Epithelial cell of prostate (primary cell): ENCODE measurements at regions not wholly inside any gene's neighbourhood (a gene's known extent, or its start where the extent isn't known, plus 50 kb on each side); places are given as distances from the start of the nearest gene placed in this dataset.
A peak's percentile ranks its signal among the peaks of the same experiment; 100 is the strongest.
"Not testable (repeated sequence)": the region's sequence is repeated elsewhere in the genome, so short reads cannot be mapped to it uniquely, and the experiment has no call there.

ENCODE experiments used
- DNase-seq: peaks from one replicate; pipeline ENCODE4 v3.0.0-alpha.2; 2011; ENCODE audit warnings: low read depth, low spot score
- H3K27ac ChIP-seq: fragments of 450-650 bp; 2 replicates; pipeline ENCODE4 v1.5.1; 2017; ENCODE audit warnings: mild to moderate bottlenecking

DNA sequence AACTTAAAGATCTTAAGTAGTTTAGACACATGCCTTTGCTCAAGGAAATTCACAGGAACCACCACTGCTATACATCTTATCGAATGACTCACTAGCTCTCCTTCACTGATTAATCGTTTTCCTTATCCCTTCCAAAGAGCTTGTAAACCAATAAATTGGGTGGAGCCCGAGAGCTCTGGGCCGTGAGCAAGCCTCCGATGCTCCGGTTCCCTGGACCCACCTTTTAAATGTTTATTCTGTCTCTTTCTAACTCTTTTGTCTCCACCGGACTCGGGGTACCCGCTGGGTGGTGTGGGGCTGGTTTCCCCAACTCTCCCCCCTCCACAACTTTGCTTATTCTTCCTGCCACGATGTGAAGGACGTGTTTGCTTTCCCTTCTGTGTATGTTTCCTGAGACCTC, 292.9 kb upstream of the TMEFF2 start:
- no peak overlapping the region for H3K27ac ChIP-seq
- DNase-seq: no peak

DNA sequence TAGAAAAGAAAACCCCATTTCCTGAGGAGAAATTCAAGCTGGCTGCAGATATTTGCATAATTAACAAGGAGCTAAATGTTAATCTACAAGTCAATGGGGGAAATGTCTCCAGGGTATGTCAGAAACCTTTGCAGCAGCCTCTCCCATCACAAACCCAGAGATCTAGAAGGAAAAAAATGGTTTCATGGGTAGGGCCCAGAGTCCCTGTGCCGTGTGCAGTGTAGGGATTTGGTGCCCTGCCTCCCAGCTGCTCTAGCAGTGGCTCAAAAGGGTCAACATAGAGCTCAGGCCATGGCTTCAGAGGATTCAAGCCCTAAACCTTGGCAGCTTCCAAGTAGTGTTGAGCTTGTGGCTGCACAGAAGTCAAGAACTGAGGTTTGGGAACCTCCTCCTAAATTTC, 290.2 kb upstream of the TMEFF2 start:
- no peak for DNase-seq
- H3K27ac ChIP-seq: no peak overlapping the region

GRCh38 chr2:192480984-192481383, 286.3 kb upstream of the TMEFF2 start:
- H3K27ac ChIP-seq: no peak overlapping the region
- DNase-seq: no peak

DNA sequence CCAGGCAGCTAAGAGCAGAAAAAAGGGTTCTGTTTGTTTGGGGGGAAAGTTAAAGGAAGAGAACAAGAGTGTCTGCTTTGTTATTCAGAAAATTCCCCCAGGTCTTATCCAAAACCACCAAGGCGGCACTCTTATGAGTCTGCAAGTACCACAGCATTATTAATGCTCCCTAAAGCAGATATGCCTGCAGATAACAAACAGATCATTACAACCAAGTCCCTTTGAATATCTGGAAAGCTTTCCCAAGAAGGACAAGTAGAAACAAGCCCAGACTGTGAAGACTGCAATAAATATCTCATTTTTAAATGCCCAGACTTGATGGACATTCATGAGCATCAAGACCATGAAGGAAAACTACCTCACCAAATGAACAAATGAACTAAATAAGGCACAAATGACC, 278.6 kb upstream of the TMEFF2 start:
- no peak overlapping the region for H3K27ac ChIP-seq
- peak; percentile 20 for DNase-seq

DNA sequence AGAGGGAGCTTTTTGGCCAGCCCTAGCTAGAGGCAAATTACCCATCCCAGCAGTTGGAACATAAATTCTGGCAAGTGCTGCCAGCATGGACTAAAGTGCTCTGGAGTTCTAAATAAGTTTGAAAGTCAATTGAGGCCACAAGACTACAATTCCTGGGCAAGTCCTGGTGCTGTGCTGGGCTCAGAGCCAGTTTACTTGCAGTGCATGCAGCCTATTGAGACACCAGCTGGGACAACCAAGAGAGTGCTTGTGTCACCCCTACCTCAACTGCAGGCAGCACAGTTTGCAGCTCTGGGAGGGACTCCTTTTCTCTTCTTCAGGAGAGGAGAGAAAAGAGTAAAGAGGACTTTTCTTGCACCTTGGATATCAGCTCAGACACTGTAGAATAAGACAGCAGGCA, 277.2 kb upstream of the TMEFF2 start:
- no peak overlapping the region for H3K27ac ChIP-seq
- DNase-seq: no peak

DNA sequence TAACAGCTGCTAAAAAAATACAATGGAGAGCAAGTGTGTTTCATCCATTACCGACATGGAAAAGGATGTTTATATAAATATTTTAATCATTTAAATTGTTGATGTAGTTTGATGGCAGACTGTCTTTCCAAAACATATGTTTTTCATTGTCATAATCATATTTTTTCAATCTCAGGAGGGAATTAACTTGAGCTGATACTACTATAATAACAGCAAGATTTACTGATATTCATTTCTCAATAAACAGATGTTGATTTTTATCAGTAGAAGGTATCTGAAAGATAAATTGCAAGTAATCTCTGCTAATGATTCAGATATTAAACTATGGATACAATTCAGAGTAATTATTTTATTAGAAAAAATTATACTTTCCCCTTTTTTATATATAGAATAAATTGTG, 274.9 kb upstream of the TMEFF2 start:
- H3K27ac ChIP-seq: no peak overlapping the region
- DNase-seq: no peak

DNA sequence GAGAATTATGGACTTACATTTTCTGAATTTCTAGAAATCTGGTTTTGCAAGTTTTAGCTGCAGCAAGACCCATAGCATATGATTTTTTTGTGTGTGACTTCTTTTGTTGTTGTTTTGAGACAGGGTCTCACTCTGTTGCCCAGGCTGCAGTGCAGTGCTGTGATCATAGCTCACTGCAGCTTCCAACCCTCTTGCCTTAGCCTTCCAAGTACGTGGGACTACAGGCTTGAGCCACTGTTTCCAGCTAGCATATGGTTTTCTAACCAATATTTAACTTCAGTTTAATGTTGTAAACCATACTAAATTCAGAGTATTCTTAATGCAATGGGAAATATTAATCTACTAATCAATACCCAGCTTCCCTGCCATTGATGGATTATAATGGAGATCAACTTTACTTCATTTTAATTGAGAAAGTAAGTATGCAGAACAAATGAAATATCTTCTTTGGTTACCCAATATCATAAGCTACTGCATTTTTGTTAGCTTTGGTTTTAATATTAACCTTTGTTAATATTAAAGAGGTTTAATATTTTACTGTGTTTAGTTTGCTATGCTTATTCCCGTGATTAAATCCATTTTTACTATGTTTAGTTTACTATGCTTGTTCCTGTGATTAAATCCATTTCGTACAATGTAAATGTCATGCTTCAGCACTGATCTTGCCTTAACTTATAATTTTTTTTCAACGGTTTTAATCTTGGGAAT, 273.4 kb upstream of the TMEFF2 start:
- H3K27ac ChIP-seq: no peak overlapping the region
- no peak for DNase-seq

DNA sequence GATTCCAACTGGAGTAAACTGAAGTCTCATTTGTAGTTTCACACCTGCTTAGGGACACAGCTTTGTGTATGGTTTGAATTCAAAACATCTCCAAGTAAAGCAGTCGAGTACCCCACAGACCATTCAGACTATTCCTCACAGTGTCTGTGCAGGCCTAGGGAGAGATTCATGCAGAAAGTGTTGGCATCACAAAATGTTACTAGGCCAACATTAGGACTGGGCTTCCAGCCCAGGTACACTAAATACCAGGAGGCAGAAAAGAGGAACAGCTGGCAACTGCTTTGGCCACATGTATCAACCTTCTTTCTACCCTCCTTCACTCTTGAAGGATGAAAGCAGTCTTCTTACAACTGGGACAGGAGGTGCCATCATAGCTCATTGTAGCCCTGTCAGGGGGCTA, 270.4 kb upstream of the TMEFF2 start:
- DNase-seq: no peak
- H3K27ac ChIP-seq: no peak overlapping the region

DNA sequence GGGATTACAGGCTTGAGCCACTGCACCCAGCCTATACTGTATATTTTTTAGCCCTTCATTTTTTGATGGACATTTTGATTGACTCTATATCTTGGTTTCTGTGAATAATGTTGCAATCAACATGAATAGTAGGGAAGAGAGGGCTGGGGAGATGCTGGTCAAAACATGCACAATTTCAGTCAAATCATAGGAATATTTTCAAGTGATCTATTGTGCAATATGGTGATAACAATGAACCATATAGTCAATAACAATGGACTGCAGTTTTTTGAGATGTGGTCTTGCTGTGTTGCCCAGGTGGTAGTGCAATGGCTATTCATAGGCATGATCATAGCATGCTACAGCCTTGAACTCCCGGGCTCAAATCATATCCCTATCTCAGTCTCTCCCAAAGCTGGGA, 264.7 kb upstream of the TMEFF2 start:
- no peak for DNase-seq
- H3K27ac ChIP-seq: no peak overlapping the region

DNA sequence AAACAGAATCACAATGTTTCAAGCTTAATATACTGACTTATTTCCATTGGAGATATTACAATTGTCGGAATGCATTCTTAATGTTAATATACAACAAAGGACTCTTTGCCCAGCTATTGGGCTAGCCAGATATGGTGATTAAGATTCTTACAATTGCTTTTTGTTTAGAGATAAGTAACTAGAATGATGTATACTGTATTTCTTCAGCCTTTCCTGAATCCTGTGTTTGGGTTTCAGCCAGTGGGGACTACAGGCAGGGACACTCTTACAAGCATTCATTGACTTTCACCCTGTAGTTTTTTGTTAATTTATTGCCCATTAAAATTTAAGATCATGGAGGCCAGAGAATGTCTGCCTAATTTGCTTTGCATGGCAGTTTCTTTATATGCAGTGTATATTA, 254.1 kb upstream of the TMEFF2 start:
- no peak overlapping the region for H3K27ac ChIP-seq
- no peak for DNase-seq

DNA sequence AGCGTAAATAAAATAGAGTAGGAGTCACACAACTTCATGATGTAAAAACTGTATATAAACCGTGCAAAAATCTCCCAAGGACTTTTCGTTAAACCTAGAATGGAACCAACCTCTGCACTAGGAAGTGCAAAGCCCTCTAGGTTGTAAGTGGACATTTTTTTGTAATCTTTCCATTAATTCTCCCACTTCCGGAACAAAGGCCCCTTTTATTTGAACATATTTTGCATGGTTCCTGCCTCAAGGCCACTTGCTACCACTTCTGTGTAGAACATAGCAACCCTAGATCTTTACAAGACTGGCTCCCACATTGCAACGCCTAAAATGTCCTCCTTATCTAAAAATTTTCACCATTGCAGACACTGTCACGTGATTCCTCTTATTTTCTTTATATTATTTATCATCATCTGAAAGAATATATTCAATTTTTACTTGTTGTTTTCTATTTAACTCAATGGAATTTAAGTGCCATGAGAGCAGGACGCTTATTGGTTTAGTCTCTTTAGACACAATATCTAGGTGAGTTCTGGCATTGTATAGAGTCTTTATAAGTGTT, 249.6 kb upstream of the TMEFF2 start:
- DNase-seq: no peak
- H3K27ac ChIP-seq: no peak overlapping the region

GRCh38 chr2:192443831-192444230, 249.1 kb upstream of the TMEFF2 start:
- no peak for DNase-seq
- H3K27ac ChIP-seq: no peak overlapping the region

GRCh38 chr2:192438239-192438638, 243.5 kb upstream of the TMEFF2 start:
- DNase-seq: no peak
- H3K27ac ChIP-seq: no peak overlapping the region

- no peak overlapping the region for H3K27ac ChIP-seq
- DNase-seq: no peak
These were observed 242.9 kb upstream of the TMEFF2 start for GRCh38 chr2:192437653-192438052.

GRCh38 chr2:192424243-192424642, 229.5 kb upstream of the TMEFF2 start:
- no peak for DNase-seq
- H3K27ac ChIP-seq: no peak overlapping the region

- DNase-seq: no peak
- no peak overlapping the region for H3K27ac ChIP-seq
These were observed 225.1 kb upstream of the TMEFF2 start for GRCh38 chr2:192419786-192420185.

DNA sequence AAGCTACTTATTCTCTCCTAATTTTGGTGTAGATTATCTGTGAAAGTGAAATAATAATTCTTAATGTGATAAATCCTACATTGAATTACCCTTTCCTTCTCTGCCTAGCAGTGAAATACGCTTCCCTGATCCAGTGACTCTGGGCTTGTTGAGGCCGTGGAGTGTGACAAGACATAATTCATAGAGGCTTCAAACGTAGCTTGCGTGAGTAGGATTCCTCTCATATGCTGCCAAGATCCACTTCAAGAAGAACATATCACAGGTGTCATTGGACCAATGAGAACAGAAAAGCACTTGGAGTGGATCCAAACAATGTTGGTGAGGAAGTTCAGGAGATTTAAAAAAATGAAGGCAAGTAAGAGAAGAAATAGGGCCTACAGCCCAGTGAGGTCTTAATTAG, 221.3 kb upstream of the TMEFF2 start:
- no peak for DNase-seq
- H3K27ac ChIP-seq: no peak overlapping the region

- no peak for DNase-seq
These were observed 220.1 kb upstream of the TMEFF2 start for GRCh38 chr2:192414794-192415193.

DNA sequence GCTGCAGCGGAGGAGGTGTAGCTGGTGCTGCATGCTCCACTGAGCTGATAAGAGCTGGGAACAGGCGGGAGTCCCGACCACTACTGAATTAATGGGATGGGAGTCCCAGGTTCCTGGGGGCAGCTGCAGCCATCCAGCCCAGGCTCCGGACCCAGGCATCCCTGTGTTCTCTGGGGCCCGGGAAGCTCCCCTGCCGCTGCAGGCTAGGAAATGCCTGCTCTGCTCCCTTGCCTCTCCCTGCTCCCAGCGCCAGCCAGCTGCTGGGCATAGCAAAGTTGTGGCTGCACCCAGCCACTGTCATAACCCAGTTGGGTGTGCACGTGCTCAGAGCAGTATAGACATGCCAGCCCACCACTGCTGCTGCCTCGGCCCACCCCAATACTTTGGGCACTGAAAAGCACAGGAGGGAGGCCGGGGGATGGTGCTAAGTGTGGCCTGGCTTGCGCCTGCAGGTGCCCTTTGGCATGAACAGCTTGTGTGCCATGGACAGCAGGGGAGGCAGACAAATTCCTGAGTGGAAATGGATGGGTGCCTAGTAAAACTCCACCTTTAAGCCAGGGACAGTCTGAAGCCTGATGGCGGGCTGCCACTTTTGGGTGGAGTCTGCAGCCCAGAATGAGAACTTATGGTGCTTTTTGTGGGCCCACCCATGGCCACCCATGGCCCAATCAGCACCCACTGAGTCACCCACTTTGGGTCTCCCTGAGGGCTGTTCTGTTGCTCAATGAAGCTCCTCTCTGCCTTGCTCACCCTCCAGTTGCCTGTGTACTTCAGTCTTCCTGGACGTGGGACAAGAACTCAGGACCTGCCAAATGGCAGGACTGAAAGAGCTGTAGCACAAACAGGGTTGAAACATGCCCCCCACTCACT, 219.3 kb upstream of the TMEFF2 start:
- no peak for DNase-seq

More at GRCh38 chr2:192414794-192415193, 220.1 kb upstream of the TMEFF2 start:
- no peak overlapping the region for H3K27ac ChIP-seq

DNA sequence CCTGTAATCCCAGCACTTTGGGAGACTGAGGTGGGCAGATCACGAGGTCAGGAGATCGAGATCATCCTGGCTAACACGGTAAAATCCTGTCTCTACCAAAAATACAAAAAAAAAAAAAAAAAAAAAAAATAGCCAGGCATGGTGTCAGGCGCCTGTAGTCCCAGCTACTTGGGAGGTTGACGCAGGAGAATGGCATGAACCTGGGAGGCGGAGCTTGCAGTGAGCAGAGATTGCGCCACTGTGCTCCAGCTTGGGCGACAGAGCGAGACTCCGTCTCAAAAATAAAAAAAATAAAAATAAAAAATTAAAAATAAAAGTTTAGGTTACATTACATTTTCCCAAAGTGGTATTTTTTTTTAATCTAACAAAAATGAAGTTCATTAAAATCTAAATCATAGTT, 218.1 kb upstream of the TMEFF2 start:
- DNase-seq, H3K27ac ChIP-seq: not testable (repeated sequence)

More for the DNA sequence above, 219.3 kb upstream of the TMEFF2 start:
- no peak overlapping the region for H3K27ac ChIP-seq

- DNase-seq: no peak
- H3K27ac ChIP-seq: no peak overlapping the region
These were observed 217.7 kb upstream of the TMEFF2 start for GRCh38 chr2:192412394-192412793.
